NCI-H187 (cell line): ENCODE measurements at regions not wholly inside any gene's neighbourhood (a gene's known extent, or its start where the extent isn't known, plus 50 kb on each side); places are given as distances from the start of the nearest gene placed in this dataset.

Experiments
- DNase-seq, 2 experiments: peaks; one replicate each; lab custom pipeline; 2025; lab: John Stamatoyannopoulos, UW

GRCh38 chr1:170316270-170316669, 170.5 kb downstream of the NTMT2 start:
- DNase-seq, result no peak

GRCh38 chr1:170318141-170318540, 172.4 kb downstream of the NTMT2 start:
- no peak for DNase-seq

GRCh38 chr1:170318736-170319135, 173.0 kb downstream of the NTMT2 start:
- no peak for DNase-seq

- DNase-seq, result no peak
Observed at GRCh38 chr1:170321113-170321512, 175.4 kb downstream of the NTMT2 start.

GRCh38 chr1:170326186-170326585, 180.4 kb downstream of the NTMT2 start:
- DNase-seq, result no peak

- no peak for DNase-seq
Observed at GRCh38 chr1:170332801-170333200, 187.0 kb downstream of the NTMT2 start.

- no peak for DNase-seq
Observed at GRCh38 chr1:170337413-170337994, 191.7 kb downstream of the NTMT2 start.

- no peak for DNase-seq
Observed at GRCh38 chr1:170339534-170339933, 192.4 kb upstream of the GORAB start.

- DNase-seq, result no peak
Observed at GRCh38 chr1:170340308-170340707, 191.7 kb upstream of the GORAB start.

- DNase-seq, result no peak
Observed at GRCh38 chr1:170351366-170351946, 180.5 kb upstream of the GORAB start.

GRCh38 chr1:170354246-170354645, 177.7 kb upstream of the GORAB start:
- no peak for DNase-seq

- no peak for DNase-seq
Observed at GRCh38 chr1:170354690-170355089, 177.3 kb upstream of the GORAB start.

GRCh38 chr1:170355267-170355801, 176.6 kb upstream of the GORAB start:
- DNase-seq, result no peak

GRCh38 chr1:170356585-170356984, 175.4 kb upstream of the GORAB start:
- no peak for DNase-seq

GRCh38 chr1:170357750-170358149, 174.2 kb upstream of the GORAB start:
- DNase-seq, result no peak

GRCh38 chr1:170360601-170361000, 171.4 kb upstream of the GORAB start:
- DNase-seq, result no peak

GRCh38 chr1:170365331-170365730, 166.6 kb upstream of the GORAB start:
- DNase-seq, result no peak

GRCh38 chr1:170366980-170367379, 165.0 kb upstream of the GORAB start:
- DNase-seq, result no peak

- no peak for DNase-seq
Observed at GRCh38 chr1:170367615-170368014, 164.4 kb upstream of the GORAB start.

GRCh38 chr1:170369000-170369399, 163.0 kb upstream of the GORAB start:
- DNase-seq, result no peak

GRCh38 chr1:170369417-170369816, 162.5 kb upstream of the GORAB start:
- no peak for DNase-seq

- no peak for DNase-seq
Observed at GRCh38 chr1:170370087-170370486, 161.9 kb upstream of the GORAB start.

- no peak for DNase-seq
Observed at GRCh38 chr1:170375082-170375723, 156.8 kb upstream of the GORAB start.
